ENCODE measurements at regions not wholly inside any gene's neighbourhood (a gene's known extent, or its start where the extent isn't known, plus 50 kb on each side); places are given as distances from the start of the nearest gene placed in this dataset.

DNA sequence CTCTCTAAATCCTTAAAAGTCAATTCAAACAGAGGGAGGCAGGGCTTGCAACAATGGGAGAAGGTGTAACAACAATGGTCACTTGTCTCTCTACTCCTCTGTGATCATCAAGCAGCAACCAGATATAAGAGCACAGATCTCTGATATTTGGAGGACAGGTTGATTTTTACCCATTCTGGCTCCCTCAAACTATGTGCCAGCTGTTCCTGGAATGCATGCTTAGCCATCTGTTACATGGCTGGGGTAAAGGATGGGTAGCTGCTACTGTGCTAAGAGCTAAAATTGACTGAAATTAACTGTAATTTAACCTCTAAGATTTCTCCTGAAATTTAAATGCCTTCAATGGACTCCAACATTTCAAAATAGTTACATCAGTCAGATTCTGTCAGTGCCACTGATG is 1459.9 kb downstream of the PCDH7 start:
- H3K4me1 Mint-ChIP-seq, result no peaks in the 10 kb centered on the region
- CTCF ChIA-PET, result no interaction called here
- DNase-seq (no peak), ATAC-seq (no peak)
- no peak overlapping the region for H3K4me3 Mint-ChIP-seq
- no peaks in the 10 kb centered on the region for H3K36me3 Mint-ChIP-seq (ENCODE audit: low read depth)
- no peak overlapping the region for H3K27ac Mint-ChIP-seq
- H3K9me3 Mint-ChIP-seq (ENCODE audit: low read depth), result peaks cover 12% of the 10 kb centered on the region
- H3K27me3 Mint-ChIP-seq, result no peaks in the 10 kb centered on the region
- POLR2A ChIA-PET, result no interaction called here
- intact Hi-C loops (cut with DNase I, micrococcal nuclease), result no loop called here

DNA sequence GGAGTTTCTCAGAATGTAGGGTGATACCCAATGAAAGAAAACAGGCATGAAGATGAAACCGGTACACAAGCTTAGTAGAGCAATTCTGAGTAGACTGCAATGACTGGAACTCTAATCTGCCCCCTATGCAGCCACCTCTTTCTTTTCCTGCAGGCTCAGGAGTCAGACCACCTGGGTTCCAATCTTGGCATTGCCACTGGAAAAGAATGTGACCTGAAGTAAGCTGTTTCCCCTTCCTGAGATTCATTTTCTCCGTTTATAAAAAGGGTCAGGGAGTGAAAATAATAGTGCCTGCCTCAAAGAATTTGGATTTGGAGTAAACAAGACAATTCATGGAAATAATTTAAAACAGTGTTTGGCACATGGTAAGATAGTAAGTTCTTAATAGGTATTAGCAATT is 1464.0 kb downstream of the PCDH7 start:
- Mint-ChIP-seq H3K4me3 (no peak overlapping the region), H3K4me1 (no peaks in the 10 kb centered on the region), H3K9me3 (ENCODE audit: low read depth) (peaks cover 7% of the 10 kb centered on the region), H3K36me3 (ENCODE audit: low read depth) (no peaks in the 10 kb centered on the region), H3K27ac (no peak overlapping the region), H3K27me3 (no peaks in the 10 kb centered on the region)
- ATAC-seq (no peak), DNase-seq (no peak)
- POLR2A ChIA-PET, result no interaction called here
- CTCF ChIA-PET, result no interaction called here
- intact Hi-C loops (cut with DNase I, micrococcal nuclease), result no loop called here

DNA sequence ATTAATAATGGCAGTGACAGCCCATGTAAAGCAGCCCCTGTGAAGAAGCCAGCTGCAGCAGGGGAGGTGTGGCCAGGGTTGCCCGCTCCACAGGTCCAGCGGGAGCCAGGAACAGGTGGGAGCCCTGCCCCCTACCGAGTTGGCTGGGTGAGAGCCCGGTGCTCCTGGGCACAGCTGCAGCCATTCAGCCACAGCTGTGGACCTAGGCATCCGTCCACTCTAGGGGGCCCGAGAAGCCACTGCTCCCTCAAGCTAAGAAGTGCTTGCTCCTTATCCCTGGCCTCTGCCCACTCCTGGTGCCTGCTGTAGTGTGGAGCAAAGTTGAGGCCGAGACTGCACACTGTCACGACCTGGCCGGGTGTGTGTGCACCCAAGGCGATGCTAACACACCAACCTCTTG is 1469.0 kb downstream of the PCDH7 start:
- ChIA-PET CTCF (no interaction called here), POLR2A (no interaction called here)
- Mint-ChIP-seq H3K27ac (no peak overlapping the region), H3K4me1 (no peaks in the 10 kb centered on the region), H3K4me3 (no peak overlapping the region), H3K27me3 (no peaks in the 10 kb centered on the region), H3K9me3 (ENCODE audit: low read depth) (peaks cover 7% of the 10 kb centered on the region), H3K36me3 (ENCODE audit: low read depth) (no peaks in the 10 kb centered on the region)
- ATAC-seq, result no peak
- no peak for DNase-seq
- intact Hi-C loops (cut with DNase I, micrococcal nuclease), result no loop called here

DNA sequence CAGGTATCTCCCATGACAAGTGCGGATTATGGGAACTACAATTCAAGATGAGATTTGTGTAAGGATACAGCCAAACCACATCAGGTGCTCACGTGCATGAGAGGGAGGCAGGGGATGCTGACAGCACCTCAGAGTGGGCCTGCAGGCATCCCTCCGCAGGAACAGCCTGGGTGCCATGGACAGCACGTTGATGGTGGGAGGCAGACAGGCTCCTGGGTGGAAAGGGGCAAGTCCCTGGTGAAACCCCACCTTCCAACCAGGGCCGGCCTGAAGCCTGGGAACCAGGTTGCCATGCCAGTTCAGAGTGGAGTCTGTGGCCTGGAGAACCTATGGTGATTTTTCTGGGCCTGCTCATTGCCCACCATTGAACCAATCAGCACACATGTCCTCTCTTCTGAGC is 1469.6 kb downstream of the PCDH7 start:
- ATAC-seq, result no peak
- Mint-ChIP-seq H3K4me1 (no peaks in the 10 kb centered on the region), H3K9me3 (ENCODE audit: low read depth) (peaks cover 7% of the 10 kb centered on the region), H3K27me3 (no peaks in the 10 kb centered on the region), H3K4me3 (no peak overlapping the region), H3K27ac (no peak overlapping the region), H3K36me3 (ENCODE audit: low read depth) (no peaks in the 10 kb centered on the region)
- ChIA-PET CTCF (no interaction called here), POLR2A (no interaction called here)
- DNase-seq, result no peak
- intact Hi-C loops (cut with DNase I, micrococcal nuclease), result no loop called here

DNA sequence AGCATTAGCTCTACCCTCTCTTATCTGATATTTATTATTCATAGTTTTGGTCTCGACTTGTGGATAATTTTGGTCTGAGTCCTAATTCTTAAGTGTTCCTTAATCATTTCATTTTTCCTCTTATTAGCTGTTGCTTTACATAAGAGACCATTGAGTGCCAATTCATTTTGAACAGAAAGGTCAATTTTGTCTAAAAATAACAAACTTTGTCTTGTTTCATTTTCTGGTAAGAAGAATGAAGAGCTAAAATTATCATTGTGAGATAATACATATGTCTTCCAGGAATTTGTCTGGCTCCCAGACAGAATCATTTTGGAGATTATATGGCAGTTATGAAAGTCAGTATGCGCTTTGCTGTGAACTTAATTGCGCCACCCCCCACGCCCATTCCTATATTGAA is 1471.8 kb downstream of the PCDH7 start:
- Mint-ChIP-seq H3K9me3 (ENCODE audit: low read depth) (peaks cover 9% of the 10 kb centered on the region), H3K4me1 (no peaks in the 10 kb centered on the region), H3K27me3 (no peaks in the 10 kb centered on the region), H3K27ac (no peak overlapping the region), H3K36me3 (ENCODE audit: low read depth) (no peaks in the 10 kb centered on the region), H3K4me3 (no peak overlapping the region)
- POLR2A ChIA-PET, result no interaction called here
- intact Hi-C loops (cut with DNase I, micrococcal nuclease), result no loop called here
- DNase-seq (no peak), ATAC-seq (no peak)
- CTCF ChIA-PET, result no interaction called here

DNA sequence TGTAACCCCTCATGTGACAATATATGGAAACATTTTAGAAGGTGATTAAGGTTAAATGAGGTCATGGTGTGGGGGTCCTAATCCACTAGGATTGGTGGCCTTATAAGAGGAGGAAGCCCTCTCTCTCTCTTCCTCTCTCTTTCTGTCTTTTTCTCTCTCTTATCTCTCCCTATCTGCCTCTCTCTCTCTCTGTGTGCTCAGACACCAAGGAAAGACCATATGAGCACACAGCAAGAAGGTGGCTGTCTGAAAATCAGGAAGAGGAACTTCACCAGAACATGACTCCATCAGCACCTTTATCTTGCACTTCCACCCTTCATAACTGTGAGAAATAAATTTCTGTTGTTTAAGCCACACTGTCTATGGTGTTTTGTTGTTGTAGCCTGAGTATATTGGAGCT is 1472.2 kb downstream of the PCDH7 start:
- no peaks in the 10 kb centered on the region for H3K27me3 Mint-ChIP-seq
- DNase-seq, result no peak
- no peak for ATAC-seq
- no peak overlapping the region for H3K27ac Mint-ChIP-seq
- no peaks in the 10 kb centered on the region for H3K4me1 Mint-ChIP-seq
- H3K4me3 Mint-ChIP-seq, result no peak overlapping the region
- ChIA-PET CTCF (no interaction called here), POLR2A (no interaction called here)
- peaks cover 10% of the 10 kb centered on the region for H3K9me3 Mint-ChIP-seq (ENCODE audit: low read depth)
- H3K36me3 Mint-ChIP-seq (ENCODE audit: low read depth), result no peaks in the 10 kb centered on the region
- intact Hi-C loops (cut with DNase I, micrococcal nuclease), result no loop called here

DNA sequence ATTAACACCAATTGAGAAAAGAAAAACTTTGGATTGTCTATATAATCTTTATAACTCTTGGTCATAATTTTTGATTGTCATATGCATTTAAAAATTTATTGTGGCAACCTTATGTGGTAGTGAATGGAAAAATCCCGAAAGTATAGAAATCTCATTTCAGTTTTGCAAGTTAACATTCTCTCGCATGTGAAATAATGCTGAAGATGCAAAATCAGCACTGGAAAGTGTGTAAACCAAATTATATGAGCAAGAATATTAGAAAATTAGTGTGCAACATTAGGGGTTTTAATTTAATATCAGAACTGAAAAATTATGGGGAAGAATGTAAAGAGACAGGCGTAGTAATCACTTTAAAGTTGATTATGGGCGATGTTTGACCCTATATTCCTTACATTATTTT is 1472.8 kb downstream of the PCDH7 start:
- Mint-ChIP-seq H3K27me3 (no peaks in the 10 kb centered on the region), H3K9me3 (ENCODE audit: low read depth) (peaks cover 10% of the 10 kb centered on the region), H3K36me3 (ENCODE audit: low read depth) (no peaks in the 10 kb centered on the region), H3K4me3 (no peak overlapping the region), H3K4me1 (no peaks in the 10 kb centered on the region), H3K27ac (no peak overlapping the region)
- intact Hi-C loops (cut with DNase I, micrococcal nuclease), result no loop called here
- ChIA-PET CTCF (no interaction called here), POLR2A (no interaction called here)
- ATAC-seq (no peak), DNase-seq (no peak)

DNA sequence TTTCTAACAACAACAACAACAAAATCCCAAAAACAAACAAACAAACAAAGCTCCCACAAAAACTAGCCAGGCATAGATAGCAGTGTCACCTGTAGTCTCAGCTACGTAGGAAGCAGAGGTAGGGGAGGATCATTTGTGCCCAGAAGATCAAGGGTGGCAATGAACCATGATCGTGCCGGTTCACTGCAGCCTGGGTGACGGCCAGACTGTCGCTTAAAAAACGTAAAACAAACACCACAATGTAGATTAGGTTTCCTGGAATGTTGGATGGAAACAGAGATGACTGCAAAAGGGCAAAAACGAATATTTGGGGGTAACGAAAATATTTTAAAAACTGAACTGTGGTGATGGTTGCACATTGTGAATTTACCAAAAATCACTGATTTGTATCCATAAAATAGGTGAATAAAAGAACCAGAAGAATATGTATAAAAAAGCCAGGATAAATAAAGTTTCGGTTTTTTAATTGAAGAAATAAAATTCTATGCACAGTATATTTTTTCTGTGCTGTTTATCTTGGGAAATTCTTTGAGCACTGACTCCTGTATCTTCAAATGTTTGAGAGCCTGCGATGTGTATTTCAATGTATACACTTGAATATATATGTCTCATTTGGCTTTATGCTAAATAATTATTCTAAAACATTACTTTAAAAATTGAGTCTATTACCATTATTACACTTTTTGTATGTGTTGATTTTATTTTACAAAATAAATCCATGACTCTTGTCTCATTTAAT is 1477.0 kb downstream of the PCDH7 start:
- Mint-ChIP-seq H3K36me3 (ENCODE audit: low read depth) (no peaks in the 10 kb centered on the region), H3K4me1 (no peaks in the 10 kb centered on the region), H3K27ac (no peak overlapping the region), H3K27me3 (no peaks in the 10 kb centered on the region), H3K9me3 (ENCODE audit: low read depth) (peaks cover 5% of the 10 kb centered on the region), H3K4me3 (no peak overlapping the region)
- DNase-seq, result no peak
- intact Hi-C loops (cut with DNase I, micrococcal nuclease), result no loop called here
- CTCF ChIA-PET, result no interaction called here
- POLR2A ChIA-PET, result no interaction called here
- no peak for ATAC-seq

DNA sequence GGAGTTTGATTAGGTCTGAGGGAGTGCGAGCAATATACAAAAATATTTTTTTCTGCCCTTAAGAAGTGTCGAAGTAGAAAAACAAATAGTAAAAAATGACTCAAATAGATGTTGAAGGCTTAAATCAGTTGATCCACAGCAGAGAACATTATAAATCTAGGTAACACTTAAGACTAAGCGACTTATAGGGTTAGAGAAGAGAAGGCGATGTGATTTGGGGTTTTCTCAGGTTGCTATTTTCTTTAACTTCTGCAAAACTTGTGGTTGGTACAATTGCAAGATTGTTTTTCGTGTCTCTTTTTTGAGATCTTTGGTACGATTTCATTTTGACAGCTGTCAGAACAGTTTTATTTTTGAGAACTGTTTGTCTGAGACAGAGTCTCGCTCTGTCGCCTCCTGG is 1479.5 kb downstream of the PCDH7 start:
- ChIA-PET CTCF (interaction anchor here (0.6 kb wide), 1 partner anchor 326 kb away, joined by 4 read pairs; no protein-coding TSS in a partner anchor), POLR2A (no interaction called here)
- Mint-ChIP-seq H3K4me1 (no peaks in the 10 kb centered on the region), H3K27ac (no peak overlapping the region), H3K27me3 (no peaks in the 10 kb centered on the region), H3K4me3 (no peak overlapping the region), H3K36me3 (ENCODE audit: low read depth) (no peaks in the 10 kb centered on the region), H3K9me3 (ENCODE audit: low read depth) (peaks cover 10% of the 10 kb centered on the region)
- DNase-seq (no peak), ATAC-seq (no peak)
- intact Hi-C loops (cut with DNase I, micrococcal nuclease), result no loop called here

DNA sequence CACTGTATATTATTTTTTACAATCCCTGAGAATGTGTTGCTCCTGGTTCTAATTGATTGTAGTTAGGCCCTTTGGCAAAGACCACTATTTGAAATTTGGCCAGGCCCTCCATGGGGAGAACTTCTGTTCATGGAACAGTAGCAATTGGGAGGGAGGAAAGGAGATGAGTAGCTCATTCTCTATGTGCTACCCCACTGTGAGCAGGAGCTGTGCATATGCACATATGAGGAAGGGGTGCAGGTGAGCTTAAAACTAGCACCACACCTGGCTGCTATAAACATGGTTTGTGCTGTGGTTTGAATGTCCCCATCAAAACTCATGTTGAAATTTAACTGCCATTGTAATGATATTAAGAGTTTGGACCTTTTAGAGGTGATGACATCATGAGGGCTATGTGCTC is 1483.2 kb downstream of the PCDH7 start:
- Mint-ChIP-seq H3K27me3 (no peaks in the 10 kb centered on the region), H3K36me3 (ENCODE audit: low read depth) (no peaks in the 10 kb centered on the region), H3K4me1 (no peaks in the 10 kb centered on the region), H3K27ac (no peak overlapping the region), H3K4me3 (no peak overlapping the region), H3K9me3 (ENCODE audit: low read depth) (peaks cover 11% of the 10 kb centered on the region)
- ChIA-PET CTCF (no interaction called here), POLR2A (no interaction called here)
- no peak for DNase-seq
- ATAC-seq, result no peak
- intact Hi-C loops (cut with DNase I, micrococcal nuclease), result no loop called here

DNA sequence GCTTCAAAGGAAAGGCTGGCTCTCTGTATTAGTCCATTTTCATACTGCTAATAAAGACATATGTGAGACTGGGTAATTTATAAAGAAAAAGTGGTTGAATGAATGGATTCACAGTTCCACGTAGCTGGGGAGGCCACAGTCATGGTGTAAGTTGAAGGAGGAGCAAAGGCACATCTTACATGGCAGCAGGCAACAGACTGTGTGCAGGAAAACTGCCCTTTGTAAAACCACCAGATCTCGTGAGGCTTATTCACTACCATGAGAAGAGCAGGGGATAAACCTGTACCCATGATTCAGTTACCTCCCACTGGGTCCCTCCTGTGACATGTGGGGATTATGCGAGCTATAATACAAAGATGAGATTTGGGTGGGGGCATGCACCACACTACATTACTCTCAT is 1486.6 kb downstream of the PCDH7 start:
- Mint-ChIP-seq H3K27me3 (no peaks in the 10 kb centered on the region), H3K4me1 (no peaks in the 10 kb centered on the region), H3K4me3 (no peak overlapping the region), H3K27ac (no peak overlapping the region), H3K9me3 (ENCODE audit: low read depth) (peaks cover 17% of the 10 kb centered on the region), H3K36me3 (ENCODE audit: low read depth) (no peaks in the 10 kb centered on the region)
- DNase-seq (no peak), ATAC-seq (no peak)
- intact Hi-C loops (cut with DNase I, micrococcal nuclease), result no loop called here
- POLR2A ChIA-PET, result no interaction called here
- CTCF ChIA-PET, result no interaction called here

DNA sequence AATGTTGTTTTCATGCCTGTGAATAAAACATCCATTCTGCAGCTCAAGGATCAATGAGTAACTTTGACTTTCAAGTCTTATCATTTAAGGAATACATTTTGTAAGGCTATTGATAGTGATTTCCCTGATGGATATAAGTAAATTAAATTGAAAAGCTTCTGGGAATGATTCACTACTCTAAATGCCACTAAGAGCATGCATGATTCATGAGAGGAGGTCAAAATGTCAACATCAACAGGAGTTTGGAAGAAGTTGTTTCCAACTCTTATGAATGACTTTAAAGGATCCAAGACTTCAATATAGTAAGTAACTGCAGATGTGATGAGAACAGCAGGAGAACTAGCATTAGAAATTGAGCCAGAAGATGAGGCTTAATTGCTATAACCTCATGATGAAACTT is 1487.3 kb downstream of the PCDH7 start:
- Mint-ChIP-seq H3K4me1 (no peaks in the 10 kb centered on the region), H3K27ac (no peak overlapping the region), H3K27me3 (no peaks in the 10 kb centered on the region), H3K36me3 (ENCODE audit: low read depth) (no peaks in the 10 kb centered on the region), H3K9me3 (ENCODE audit: low read depth) (peaks cover 18% of the 10 kb centered on the region), H3K4me3 (no peak overlapping the region)
- ATAC-seq, result no peak
- no peak for DNase-seq
- POLR2A ChIA-PET, result no interaction called here
- CTCF ChIA-PET, result no interaction called here
- intact Hi-C loops (cut with DNase I, micrococcal nuclease), result no loop called here

DNA sequence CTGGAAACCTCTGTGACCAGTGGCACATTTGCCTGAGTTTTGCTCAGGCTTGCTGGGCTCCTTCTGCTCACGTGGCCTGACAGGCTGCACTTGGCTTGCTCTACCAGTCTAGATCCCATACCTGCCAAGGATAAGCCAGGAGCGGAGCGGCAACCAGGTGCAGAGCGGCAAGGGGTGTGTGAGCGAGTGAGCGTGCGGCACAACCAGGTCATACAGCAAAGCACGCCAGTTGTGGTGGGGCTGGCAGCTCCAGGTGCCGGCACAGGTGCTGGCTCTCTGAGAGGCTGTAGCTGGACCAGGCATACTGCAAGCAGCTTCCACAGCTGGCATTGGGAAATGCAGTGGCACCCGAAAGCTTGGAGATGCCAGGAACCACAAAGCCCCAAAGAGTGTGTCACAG is 1495.1 kb downstream of the PCDH7 start:
- ATAC-seq, result no peak
- ChIA-PET POLR2A (no interaction called here), CTCF (no interaction called here)
- H3K36me3 Mint-ChIP-seq (ENCODE audit: low read depth), result no peaks in the 10 kb centered on the region
- H3K4me1 Mint-ChIP-seq, result no peaks in the 10 kb centered on the region
- no peak for DNase-seq
- H3K4me3 Mint-ChIP-seq, result no peak overlapping the region
- H3K27me3 Mint-ChIP-seq, result no peaks in the 10 kb centered on the region
- intact Hi-C loops (cut with DNase I, micrococcal nuclease), result no loop called here
- peaks cover 14% of the 10 kb centered on the region for H3K9me3 Mint-ChIP-seq (ENCODE audit: low read depth)
- no peak overlapping the region for H3K27ac Mint-ChIP-seq
